GM12865 (cell line): ENCODE measurements at regions not wholly inside any gene's neighbourhood (a gene's known extent, or its start where the extent isn't known, plus 50 kb on each side); places are given as distances from the start of the nearest gene placed in this dataset.

Source experiments
- DNase-seq: peaks from one replicate; pipeline ENCODE4 v3.0.0; 2010; ENCODE audit warnings: low read depth
- H3K4me3 ChIP-seq: 2 replicates; pipeline ENCODE4 v1.5.1; 2011; ENCODE audit warnings: mild to moderate bottlenecking, low read depth, low read length, control low read depth
- TF ChIP-seq, protein P1 (sequence below): IDR thresholded peaks from 2 replicates; pipeline ENCODE4 v1.5.1; 2011; ENCODE audit warnings: low read length, control low read depth, low read depth, inconsistent platforms; ENCODE audit not compliant: insufficient read depth; ENCODE audit errors: missing control alignments

DNA sequence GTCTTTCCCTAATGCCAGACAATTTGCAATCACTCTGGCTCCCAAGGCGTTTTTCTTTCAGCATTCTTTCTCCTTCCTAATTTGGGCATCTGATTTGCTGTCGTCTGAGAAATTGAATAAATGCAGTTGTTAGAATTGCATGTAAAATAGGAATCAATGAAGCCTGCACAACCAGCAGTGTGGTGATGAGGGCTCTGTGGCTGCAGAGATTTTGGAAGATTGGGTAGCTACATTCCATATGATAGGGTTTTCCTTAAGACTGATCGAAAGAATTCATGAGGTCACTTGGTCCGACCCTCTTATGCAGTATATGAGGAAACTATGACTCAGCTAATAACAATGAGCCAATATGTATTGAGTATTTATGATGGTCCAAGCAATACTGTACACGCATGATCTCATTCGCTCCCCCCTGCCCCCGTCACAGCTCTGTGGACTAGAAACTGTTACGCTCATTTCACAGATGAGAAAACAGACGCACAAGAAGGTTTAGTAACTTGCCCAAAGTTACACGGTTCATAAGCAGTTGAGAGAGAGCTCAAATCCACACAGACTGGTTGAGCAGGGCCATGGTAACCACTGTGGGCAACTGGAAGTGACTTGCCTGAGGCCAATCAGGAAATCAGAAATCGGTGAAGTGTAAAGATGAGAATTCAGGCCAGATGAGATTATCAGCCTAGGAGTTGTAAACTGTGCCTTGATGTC lies 527.2 kb downstream of the GATA3 start:
- DNase-seq, result no peak
- TF ChIP-seq, protein P1, sequence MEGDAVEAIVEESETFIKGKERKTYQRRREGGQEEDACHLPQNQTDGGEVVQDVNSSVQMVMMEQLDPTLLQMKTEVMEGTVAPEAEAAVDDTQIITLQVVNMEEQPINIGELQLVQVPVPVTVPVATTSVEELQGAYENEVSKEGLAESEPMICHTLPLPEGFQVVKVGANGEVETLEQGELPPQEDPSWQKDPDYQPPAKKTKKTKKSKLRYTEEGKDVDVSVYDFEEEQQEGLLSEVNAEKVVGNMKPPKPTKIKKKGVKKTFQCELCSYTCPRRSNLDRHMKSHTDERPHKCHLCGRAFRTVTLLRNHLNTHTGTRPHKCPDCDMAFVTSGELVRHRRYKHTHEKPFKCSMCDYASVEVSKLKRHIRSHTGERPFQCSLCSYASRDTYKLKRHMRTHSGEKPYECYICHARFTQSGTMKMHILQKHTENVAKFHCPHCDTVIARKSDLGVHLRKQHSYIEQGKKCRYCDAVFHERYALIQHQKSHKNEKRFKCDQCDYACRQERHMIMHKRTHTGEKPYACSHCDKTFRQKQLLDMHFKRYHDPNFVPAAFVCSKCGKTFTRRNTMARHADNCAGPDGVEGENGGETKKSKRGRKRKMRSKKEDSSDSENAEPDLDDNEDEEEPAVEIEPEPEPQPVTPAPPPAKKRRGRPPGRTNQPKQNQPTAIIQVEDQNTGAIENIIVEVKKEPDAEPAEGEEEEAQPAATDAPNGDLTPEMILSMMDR, result no peak
- no peak overlapping the region for H3K4me3 ChIP-seq

DNA sequence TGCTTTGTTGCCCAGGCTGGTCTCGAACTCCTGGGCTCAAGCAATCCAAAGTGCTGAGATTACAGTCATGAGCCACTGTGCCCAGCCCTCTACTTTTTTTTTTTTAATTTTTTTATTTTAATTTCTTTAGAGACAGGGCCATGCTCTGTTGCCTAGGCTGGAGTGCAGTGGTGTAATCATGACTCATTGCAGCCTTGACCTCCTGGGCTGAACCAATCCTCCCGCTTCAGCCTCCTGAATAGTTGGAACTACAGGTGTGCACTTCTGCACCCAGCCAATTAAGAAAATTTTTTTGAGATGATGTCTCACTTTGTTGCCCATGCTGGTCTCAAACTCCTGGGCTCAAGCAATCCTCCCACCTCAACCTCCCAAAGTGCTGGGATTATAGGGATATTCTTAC lies 528.6 kb downstream of the GATA3 start:
- DNase-seq, result no peak
- no peak overlapping the region for H3K4me3 ChIP-seq
- TF ChIP-seq, protein P1, result no peak

DNA sequence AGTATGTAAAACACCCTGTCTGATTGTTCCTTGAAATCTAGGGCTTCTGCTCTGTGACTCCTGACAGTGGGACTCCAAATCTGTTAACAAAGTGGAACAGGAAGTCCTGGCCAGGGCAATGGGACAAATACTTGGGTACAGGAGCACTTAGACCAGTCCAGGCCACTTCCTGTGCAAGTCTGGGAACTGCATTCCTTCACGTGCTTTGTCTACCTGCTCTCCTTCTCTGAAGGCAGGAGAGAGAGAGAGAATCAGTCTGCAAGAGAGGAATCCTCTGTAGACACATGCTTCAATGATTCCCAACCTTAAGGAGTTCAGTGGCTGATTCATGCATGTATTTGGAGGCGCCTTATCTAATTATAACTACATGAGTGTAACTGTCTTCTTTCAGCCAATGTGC lies 530.2 kb downstream of the GATA3 start:
- TF ChIP-seq, protein P1, result no peak
- no peak overlapping the region for H3K4me3 ChIP-seq
- DNase-seq, result no peak

DNA sequence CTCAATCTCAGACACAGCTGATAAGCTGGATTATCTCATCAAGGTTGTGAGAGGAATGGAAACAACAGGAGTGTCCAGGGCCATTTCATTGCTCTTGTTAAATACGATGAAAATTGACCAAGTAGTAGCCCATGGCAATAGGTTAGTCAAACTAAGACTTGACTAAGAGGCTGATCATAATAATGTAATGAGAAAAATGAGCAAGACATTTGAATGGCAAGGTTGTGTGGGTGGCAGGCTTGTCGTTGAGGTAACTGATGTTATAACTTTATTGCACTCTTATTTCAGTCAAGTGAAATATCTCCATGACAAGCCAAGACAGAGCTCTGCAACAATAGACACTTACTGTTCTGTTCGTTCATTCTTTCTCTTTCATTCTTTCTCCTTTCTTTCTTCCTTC lies 532.0 kb downstream of the GATA3 start:
- TF ChIP-seq, protein P1, result no peak
- DNase-seq, result no peak
- no peak overlapping the region for H3K4me3 ChIP-seq

DNA sequence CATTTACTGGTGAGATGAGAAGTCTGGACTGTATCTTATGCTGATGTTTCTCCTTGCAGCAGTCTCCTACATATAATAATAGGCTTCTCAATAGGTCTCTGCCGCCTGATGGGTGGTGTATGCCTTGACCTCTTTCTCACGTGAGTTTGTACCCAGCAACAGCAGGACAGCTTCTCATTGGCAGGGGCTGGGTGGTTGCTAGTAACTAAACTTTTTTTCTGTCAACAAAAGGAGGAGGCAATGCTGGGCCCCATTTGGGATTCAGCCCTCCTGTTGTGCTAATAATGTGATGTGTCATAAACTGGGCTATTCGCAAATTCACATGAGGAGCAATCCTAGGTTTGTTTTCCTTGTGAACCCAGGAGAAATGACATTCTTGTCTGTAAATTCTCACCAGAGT lies 533.6 kb downstream of the GATA3 start:
- TF ChIP-seq, protein P1, result no peak
- no peak overlapping the region for H3K4me3 ChIP-seq
- DNase-seq, result no peak

DNA sequence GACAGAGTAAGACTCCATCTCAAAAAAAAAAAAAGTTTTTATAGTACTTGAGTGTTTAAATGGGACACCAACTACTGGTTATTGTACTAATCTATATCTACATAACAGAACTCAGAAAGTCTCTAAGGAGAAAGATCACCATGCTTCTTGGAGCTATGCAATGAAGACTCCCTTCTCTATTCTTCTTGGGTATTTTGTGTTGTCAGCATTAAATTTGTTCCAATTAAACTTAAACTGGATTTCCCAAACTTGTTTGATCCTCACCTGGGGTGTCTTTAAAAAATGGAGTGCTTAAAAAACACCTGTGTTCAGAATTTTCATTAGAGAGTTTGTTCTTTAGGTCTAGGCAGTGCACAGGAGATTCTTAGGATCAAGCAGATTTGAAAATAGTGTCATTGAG lies 536.0 kb downstream of the GATA3 start:
- no peak overlapping the region for H3K4me3 ChIP-seq
- TF ChIP-seq, protein P1, result no peak
- no peak for DNase-seq

DNA sequence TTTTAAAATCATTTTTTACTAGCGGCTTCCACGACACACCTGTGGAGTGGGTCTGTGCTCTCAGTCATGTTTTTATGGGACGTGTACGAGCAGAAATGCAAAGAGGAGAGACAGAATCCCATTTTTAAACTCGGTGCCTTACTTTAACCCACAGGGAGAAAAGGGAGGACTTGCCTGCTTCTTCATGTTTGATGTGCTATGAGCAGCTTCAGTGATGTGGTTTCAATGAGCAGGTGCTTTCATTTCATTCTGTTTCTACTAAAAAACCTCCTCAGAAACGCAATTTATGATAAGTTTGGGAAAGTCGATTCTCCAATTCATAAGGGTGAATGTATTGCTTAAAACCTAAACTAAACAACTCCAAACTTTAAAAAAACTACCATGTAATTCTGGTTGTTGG lies 537.2 kb downstream of the GATA3 start:
- DNase-seq, result no peak
- TF ChIP-seq, protein P1, result no peak

More for the DNA sequence above, 537.2 kb downstream of the GATA3 start:
- H3K4me3 ChIP-seq, result no peak overlapping the region
